Naive thymus-derived CD8-positive, alpha-beta T cell (primary cell): ENCODE measurements at regions not wholly inside any gene's neighbourhood (a gene's known extent, or its start where the extent isn't known, plus 50 kb on each side); places are given as distances from the start of the nearest gene placed in this dataset.
A peak's percentile ranks its signal among the peaks of the same experiment; 100 is the strongest.
"Not testable (repeated sequence)": the region's sequence is repeated elsewhere in the genome, so short reads cannot be mapped to it uniquely, and the experiment has no call there.

ENCODE experiments used
- ATAC-seq, 2 donors: fragments of 150-1000 bp; cut with Tn5 transposase in 1 of 2; sonication (Bioruptor Pico), chemical (Tn5 transposase) in 1 of 2; 1 replicate in 1 of 2; 2 replicates in 1 of 2; pipeline ENCODE4 v1.10.0; 2021; ENCODE audit warnings: mild to moderate bottlenecking in 2 of 2, moderate library complexity in 2 of 2
- POLR2A ChIA-PET: fragments of 350-600 bp; sonication (Branson Sonifier 250); formaldehyde crosslinking; loops from one replicate; lab custom pipeline; 2021; ENCODE audit warnings: antibody characterized with exemption; lab: Charles Lee
- DNase-seq, 10 donors: peaks; one replicate each; pipeline versions ENCODE4 v3.0.0 to v3.0.0-alpha.2; 2020 to 2022
- H3K27ac Mint-ChIP-seq, 10 donors: one replicate each; pipeline ENCODE4 v1.8.0; 2020 to 2022; ENCODE audit warnings: mild to moderate bottlenecking in 10 of 10, mixed read lengths in 10 of 10, moderate library complexity in 4 of 10, inconsistent platforms in 1 of 10
- H3K27me3 Mint-ChIP-seq, 5 donors: one replicate each; pipeline ENCODE4 v1.8.0; 2021 to 2022; ENCODE audit warnings: mixed read lengths in 5 of 5
- H3K36me3 Mint-ChIP-seq, 3 donors: one replicate each; pipeline ENCODE4 v1.8.0; 2020 to 2022; ENCODE audit warnings: mixed read lengths in 3 of 3, mild to moderate bottlenecking in 2 of 3, inconsistent platforms in 1 of 3
- H3K4me1 Mint-ChIP-seq, 4 donors: one replicate each; pipeline ENCODE4 v1.8.0; 2021 to 2022; ENCODE audit warnings: mixed read lengths in 4 of 4
- H3K4me3 Mint-ChIP-seq, 10 donors: one replicate each; pipeline ENCODE4 v1.8.0; 2020 to 2022; ENCODE audit warnings: mild to moderate bottlenecking in 10 of 10, mixed read lengths in 10 of 10, moderate library complexity in 6 of 10, inconsistent platforms in 1 of 10
- H3K9me3 Mint-ChIP-seq, 9 donors: one replicate each; pipeline ENCODE4 v1.8.0; 2020 to 2022; ENCODE audit warnings: mixed read lengths in 9 of 9, mild to moderate bottlenecking in 3 of 9, inconsistent platforms in 1 of 9, moderate library complexity in 1 of 9

DNA sequence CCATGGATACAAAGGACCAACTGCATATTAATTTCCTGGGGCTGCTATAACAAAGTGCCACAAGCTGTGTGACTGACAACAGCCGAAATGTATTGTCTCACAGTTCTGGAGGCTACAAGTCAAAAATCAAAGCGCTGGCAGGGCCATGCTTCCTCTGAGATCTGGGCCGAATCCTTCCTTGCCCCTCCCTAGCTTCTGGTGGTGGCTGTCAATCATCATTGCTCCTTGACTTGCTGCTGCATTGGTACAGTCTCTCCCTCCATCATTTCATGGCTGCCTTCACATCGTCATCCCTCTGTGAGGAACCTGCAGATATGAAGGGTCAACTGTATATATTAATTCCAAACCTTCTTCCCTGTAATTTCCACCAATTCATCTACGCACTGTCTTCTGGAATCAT lies 118.3 kb downstream of the EXOC5 start:
- Mint-ChIP-seq H3K36me3 (no peaks in the 10 kb centered on the region), H3K4me1 (no peaks in the 10 kb centered on the region), H3K4me3 (no peak overlapping the region), H3K9me3 (no peaks in the 10 kb centered on the region), H3K27me3 (peaks cover 0 to 19% (median 3%) of the 10 kb centered on the region in 5 donors), H3K27ac (no peak overlapping the region)
- POLR2A ChIA-PET: no interaction called here
- no peak for DNase-seq
- no peak for ATAC-seq

DNA sequence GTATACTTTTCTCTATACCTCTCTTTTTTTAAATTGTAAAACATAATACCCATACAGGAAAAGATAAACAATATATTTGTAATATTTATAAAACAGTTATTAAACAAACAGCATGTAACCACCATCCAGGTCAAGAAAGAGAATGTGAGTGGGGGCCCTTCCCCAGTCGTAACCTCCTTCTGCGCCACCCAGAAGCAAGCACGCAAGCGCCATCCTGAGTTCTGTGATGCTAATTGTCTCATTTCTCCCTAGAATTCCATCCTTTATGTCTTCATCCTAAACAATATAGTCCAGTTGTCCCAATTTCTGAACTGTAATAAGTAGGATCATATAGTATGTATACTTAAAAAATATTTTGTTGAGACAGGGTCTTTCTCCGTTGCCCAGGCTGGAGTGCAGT lies 129.5 kb downstream of the EXOC5 start:
- no peak overlapping the region for H3K4me3 Mint-ChIP-seq
- peaks cover 0 to 4% (median 0%) of the 10 kb centered on the region in 9 donors for H3K9me3 Mint-ChIP-seq
- no peak overlapping the region for H3K27ac Mint-ChIP-seq
- H3K4me1 Mint-ChIP-seq: peaks cover 0 to 1% (median 0%) of the 10 kb centered on the region in 4 donors
- H3K27me3 Mint-ChIP-seq: peaks cover 0 to 11% (median 3%) of the 10 kb centered on the region in 5 donors
- ATAC-seq: no peak
- no peaks in the 10 kb centered on the region for H3K36me3 Mint-ChIP-seq
- DNase-seq: no peak
- POLR2A ChIA-PET: no interaction called here

DNA sequence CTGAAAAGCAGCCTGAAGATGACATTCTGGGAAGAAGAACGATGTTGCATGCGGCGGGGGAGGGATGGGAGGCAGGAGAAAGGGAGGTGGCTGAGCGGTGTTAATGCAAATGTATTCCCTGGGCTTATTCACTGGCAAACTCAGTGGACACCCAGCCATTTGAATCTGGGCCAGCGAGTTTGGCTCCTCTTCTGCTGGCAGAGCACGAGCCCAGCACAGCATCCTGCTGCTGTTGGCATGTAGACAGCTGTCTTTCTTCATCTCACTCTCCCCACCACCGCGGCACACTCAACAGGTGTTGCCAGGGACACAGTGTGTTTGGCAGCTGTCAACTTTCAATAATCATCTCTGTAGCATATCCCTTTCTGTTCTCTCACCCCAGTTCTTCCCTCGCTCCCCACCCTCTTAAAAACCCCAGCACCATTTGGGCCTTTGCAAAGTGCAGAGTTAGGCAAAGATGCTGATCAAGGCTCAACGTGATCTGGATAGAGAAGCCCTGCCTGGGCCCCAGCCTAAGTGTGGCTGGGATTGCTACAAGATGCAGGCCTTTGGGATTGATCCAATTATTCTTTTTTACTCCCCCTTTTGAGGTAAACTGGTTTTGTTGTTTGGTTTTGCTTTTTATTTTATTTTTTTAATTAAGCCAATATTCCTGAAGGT lies 131.9 kb downstream of the EXOC5 start:
- DNase-seq: no peak
- Mint-ChIP-seq H3K36me3 (no peaks in the 10 kb centered on the region), H3K4me3 (no peak overlapping the region), H3K27me3 (peaks cover 0 to 10% (median 3%) of the 10 kb centered on the region in 5 donors), H3K4me1 (peaks cover 0 to 1% (median 0%) of the 10 kb centered on the region in 4 donors), H3K27ac (no peak overlapping the region), H3K9me3 (peaks cover 0 to 4% (median 0%) of the 10 kb centered on the region in 9 donors)
- no peak for ATAC-seq
- POLR2A ChIA-PET: no interaction called here

DNA sequence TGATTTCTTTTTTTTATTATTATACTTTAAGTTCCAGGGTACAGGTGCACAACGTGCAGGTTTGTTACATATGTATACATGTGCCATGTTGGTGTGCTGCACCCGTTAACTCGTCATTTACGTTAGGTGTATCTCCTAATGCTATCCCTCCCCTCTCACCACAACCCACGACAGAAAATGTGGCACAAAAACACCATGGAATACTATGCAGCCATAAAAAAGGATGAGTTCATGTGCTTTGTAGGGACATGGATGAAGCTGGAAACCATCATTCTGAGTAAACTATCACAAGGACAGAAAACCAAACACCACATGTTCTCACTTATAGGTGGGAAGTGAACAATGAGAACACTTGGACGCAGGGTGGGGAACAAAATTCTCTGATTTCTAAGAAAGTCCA lies 140.9 kb downstream of the EXOC5 start:
- POLR2A ChIA-PET, H3K4me1 Mint-ChIP-seq, ATAC-seq, H3K36me3 Mint-ChIP-seq, H3K9me3 Mint-ChIP-seq, H3K4me3 Mint-ChIP-seq, DNase-seq, H3K27ac Mint-ChIP-seq: not testable (repeated sequence)
- peaks cover 3 to 12% (median 7%) of the 10 kb centered on the region in 5 donors for H3K27me3 Mint-ChIP-seq

DNA sequence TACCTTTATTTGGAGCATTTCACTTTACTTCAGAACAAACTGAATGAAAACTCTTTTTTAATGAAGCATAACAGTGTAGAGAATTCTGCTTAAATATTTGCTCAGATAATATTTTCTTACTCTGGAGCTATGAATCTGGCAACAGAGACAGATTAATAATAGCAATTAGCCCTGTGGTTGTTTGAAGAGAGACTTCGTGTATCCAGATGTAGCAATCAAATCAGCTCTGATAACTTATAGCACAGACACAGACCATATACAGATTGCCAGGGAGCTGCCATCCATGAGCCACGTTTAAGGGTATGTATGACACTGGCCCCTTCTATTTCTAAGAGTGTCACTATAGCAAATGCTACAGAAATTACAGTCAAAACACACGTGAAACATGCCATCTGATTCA lies 146.6 kb downstream of the EXOC5 start:
- DNase-seq (no peak), ATAC-seq (no peak)
- POLR2A ChIA-PET: no interaction called here
- no peaks in the 10 kb centered on the region for H3K9me3 Mint-ChIP-seq
- no peak overlapping the region for H3K27ac Mint-ChIP-seq
- no peaks in the 10 kb centered on the region for H3K36me3 Mint-ChIP-seq
- H3K4me3 Mint-ChIP-seq: no peak overlapping the region
- no peaks in the 10 kb centered on the region for H3K4me1 Mint-ChIP-seq
- H3K27me3 Mint-ChIP-seq: peaks cover 0 to 5% (median 3%) of the 10 kb centered on the region in 5 donors

DNA sequence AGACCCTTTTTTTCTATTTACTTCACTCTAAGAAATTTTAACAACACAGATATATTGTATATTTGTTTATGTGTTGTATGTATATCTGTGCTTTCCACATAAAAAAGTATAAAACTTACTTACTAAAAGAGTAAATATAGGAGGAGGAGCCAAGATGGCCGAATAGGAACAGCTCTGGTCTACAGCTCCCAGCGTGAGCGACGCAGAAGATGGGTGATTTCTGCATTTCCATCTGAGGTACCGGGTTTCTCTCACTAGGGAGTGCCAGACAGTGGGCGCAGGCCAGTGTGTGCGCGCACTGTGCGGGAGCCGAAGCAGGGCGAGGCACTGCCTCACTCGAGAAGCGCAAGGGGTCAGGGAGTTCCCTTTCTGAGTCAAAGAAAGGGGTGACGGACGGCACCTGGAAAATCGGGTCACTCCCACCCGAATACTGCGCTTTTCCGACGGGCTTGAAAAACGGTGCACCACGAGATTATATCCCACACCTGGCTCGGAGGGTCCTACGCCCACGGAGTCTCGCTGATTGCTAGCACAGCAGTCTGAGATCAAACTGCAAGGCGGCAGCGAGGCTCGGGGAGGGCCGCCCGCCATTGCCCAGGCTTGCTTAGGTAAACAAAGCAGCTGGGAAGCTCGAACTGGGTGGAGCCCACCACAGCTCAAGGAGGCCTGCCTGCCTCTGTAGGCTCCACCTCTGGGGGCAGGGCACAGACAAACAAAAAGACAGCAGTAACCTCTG lies 156.5 kb downstream of the EXOC5 start:
- peak overlapping the region in 4 of 10 donors; percentile 44 to 55 (median 45) for H3K4me3 Mint-ChIP-seq

DNA sequence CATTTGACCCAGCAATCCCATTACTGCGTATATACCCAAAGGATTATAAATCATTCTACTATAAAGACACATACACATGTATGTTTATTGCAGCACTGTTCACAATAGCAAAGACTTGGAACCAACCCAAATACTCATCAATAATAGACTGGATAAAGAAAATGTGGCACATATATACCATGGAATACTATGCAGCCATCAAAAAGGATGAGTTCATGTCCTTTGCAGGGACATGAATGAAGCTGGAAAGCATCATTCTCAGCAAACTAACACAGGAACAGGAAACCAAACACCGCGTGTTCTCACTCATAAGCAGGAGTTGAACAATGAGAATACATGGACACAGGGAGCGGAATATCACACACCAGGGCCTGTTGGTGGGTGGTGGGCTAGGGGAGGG lies 158.3 kb downstream of the EXOC5 start:
- H3K27ac Mint-ChIP-seq, DNase-seq, ATAC-seq, H3K4me3 Mint-ChIP-seq, H3K4me1 Mint-ChIP-seq, POLR2A ChIA-PET: not testable (repeated sequence)
- peaks cover 0 to 19% (median 2%) of the 10 kb centered on the region in 3 donors for H3K36me3 Mint-ChIP-seq
- H3K9me3 Mint-ChIP-seq: peaks cover 0 to 37% (median 15%) of the 10 kb centered on the region in 9 donors
- peaks cover 5 to 31% (median 20%) of the 10 kb centered on the region in 5 donors for H3K27me3 Mint-ChIP-seq

More for the DNA sequence above, 156.5 kb downstream of the EXOC5 start:
- DNase-seq: peak in 1 of 10 donors; percentile 18
- ATAC-seq, H3K4me1 Mint-ChIP-seq, POLR2A ChIA-PET: not testable (repeated sequence)
- H3K27me3 Mint-ChIP-seq: peaks cover 2 to 24% (median 8%) of the 10 kb centered on the region in 5 donors
- peak overlapping the region in 2 of 10 donors; percentile 51 to 75 for H3K27ac Mint-ChIP-seq
- peaks cover 0 to 29% (median 10%) of the 10 kb centered on the region in 9 donors for H3K9me3 Mint-ChIP-seq
- peaks cover 0 to 18% (median 0%) of the 10 kb centered on the region in 3 donors for H3K36me3 Mint-ChIP-seq

DNA sequence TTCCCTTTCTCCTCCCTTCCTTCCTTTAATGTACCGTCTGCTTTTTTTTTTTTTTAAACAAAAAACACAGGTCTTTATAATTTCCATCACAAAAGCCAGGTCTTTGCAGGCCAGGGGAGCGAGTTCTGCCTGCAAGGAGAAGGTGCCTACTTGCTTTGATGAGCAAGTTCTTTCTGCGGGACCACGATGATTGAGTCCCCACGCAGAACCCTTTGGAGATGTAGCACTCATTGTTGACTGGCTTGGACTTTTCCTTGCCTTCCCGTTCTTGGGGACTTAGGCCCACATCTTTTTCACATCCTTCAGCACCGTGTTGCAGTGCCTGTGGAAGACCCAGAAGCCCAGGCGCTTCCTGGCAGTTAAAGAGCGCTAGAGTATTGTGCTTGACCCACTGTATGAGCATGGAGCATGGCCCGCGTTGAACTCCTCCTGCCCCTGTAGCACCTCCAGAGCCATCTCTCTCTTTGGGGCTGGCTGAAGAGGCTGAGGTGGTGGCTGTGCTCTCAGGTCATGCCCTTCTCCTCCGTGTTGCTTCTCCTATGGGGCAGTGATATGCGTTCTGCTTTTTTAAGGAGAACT lies 177.6 kb downstream of the EXOC5 start:
- DNase-seq (no peak), ATAC-seq (no peak)
- no peaks in the 10 kb centered on the region for H3K4me1 Mint-ChIP-seq
- H3K27me3 Mint-ChIP-seq: peaks cover 0 to 8% (median 2%) of the 10 kb centered on the region in 5 donors
- no peak overlapping the region for H3K27ac Mint-ChIP-seq
- H3K36me3 Mint-ChIP-seq: no peaks in the 10 kb centered on the region
- no peak overlapping the region for H3K4me3 Mint-ChIP-seq
- POLR2A ChIA-PET: no interaction called here
- H3K9me3 Mint-ChIP-seq: peaks cover 0 to 12% (median 4%) of the 10 kb centered on the region in 9 donors

DNA sequence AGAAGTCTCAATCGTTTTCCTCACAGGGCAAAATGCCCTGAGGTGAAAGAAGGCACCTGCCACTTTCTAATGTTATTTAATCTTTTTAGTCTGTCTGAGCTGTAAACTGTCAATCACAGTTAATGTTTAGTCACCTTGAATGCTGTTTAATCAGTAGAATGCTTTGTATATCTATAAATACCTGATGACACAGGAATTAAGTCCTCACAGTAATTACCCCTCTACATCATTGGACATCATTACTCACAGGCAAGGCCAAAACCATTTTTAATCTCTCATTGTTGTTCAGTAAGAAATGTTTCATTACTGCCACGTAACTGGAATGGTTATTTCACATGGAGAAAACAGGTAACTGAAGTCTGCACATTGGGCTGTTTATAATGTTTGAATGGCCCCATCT lies 178.8 kb downstream of the EXOC5 start:
- POLR2A ChIA-PET: no interaction called here
- H3K9me3 Mint-ChIP-seq: peaks cover 0 to 4% (median under 1%) of the 10 kb centered on the region in 9 donors
- H3K27ac Mint-ChIP-seq: no peak overlapping the region
- H3K27me3 Mint-ChIP-seq: peaks cover 0 to 10% (median 0%) of the 10 kb centered on the region in 5 donors
- no peak for DNase-seq
- H3K4me1 Mint-ChIP-seq: no peaks in the 10 kb centered on the region
- ATAC-seq: no peak
- no peak overlapping the region for H3K4me3 Mint-ChIP-seq
- H3K36me3 Mint-ChIP-seq: no peaks in the 10 kb centered on the region

DNA sequence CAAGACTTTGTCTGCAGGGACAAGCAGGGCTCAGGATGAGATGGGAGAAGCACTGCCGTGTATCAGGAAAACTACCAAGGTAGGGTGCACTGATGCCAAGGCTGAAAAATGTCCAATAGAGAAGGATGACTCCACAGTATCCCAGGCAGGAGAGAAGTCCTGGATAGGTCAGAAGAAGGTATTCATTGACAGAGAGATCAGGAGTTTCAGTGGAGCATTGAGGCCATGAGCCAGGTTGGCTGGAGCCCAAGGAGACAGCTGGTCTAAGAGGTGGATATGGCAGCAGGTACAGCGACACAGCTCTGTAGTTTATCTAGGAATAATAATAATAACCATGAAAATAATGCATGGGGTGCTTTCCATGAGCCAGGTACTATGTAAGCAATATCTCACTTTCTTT lies 180.9 kb downstream of the EXOC5 start:
- Mint-ChIP-seq H3K4me1 (no peaks in the 10 kb centered on the region), H3K27ac (no peak overlapping the region), H3K4me3 (no peak overlapping the region), H3K9me3 (peaks cover 0 to 2% (median 0%) of the 10 kb centered on the region in 9 donors), H3K36me3 (no peaks in the 10 kb centered on the region), H3K27me3 (peaks cover 5 to 18% (median 10%) of the 10 kb centered on the region in 5 donors)
- DNase-seq (no peak), ATAC-seq (no peak)
- POLR2A ChIA-PET: no interaction called here

DNA sequence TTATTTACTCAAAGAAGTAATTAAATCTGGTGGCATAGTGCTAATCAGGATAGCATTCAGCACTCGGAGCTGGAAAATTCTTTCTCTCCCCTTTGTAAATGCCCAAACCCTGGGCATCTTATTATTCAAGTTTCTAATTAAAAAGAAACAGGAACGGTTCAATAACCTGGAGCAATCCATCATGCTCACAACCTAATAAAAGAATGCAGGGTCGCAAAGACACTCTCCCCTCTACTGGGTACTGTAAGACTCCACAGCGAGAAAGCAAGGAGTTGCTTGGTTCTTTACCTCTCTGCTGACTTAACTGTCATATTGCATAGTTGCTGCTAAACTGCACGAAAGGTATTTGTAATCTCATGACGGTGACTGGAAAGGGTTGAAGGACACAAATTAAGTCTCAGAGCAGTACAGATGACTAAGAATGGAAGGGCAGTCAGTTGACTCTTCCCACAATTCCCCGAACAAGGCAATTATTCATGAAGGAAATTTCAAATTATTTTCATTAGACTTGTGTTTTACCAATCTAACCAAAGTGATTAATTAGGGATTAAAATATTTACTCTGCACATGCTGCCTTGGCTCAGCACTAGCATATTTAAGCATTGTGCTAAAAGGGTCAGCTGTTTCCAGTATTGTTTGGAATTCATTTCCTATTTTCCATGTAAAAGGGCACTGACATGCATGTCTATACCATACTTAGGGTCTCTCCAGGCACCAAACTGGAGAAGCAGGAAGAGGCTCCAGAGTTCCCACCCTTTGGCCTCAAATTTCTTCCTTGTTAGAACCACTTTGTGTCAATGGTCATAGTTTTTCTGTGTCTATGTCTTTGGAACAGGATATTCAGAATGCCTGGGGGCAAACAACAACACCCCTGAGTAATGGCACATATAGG lies 182.2 kb downstream of the EXOC5 start:
- DNase-seq (no peak), ATAC-seq (no peak)
- no peaks in the 10 kb centered on the region for H3K36me3 Mint-ChIP-seq
- H3K4me3 Mint-ChIP-seq: no peak overlapping the region
- peaks cover 0 to 2% (median 0%) of the 10 kb centered on the region in 9 donors for H3K9me3 Mint-ChIP-seq
- H3K27ac Mint-ChIP-seq: no peak overlapping the region
- H3K27me3 Mint-ChIP-seq: peaks cover 9 to 24% (median 15%) of the 10 kb centered on the region in 5 donors
- no peaks in the 10 kb centered on the region for H3K4me1 Mint-ChIP-seq
- POLR2A ChIA-PET: no interaction called here

DNA sequence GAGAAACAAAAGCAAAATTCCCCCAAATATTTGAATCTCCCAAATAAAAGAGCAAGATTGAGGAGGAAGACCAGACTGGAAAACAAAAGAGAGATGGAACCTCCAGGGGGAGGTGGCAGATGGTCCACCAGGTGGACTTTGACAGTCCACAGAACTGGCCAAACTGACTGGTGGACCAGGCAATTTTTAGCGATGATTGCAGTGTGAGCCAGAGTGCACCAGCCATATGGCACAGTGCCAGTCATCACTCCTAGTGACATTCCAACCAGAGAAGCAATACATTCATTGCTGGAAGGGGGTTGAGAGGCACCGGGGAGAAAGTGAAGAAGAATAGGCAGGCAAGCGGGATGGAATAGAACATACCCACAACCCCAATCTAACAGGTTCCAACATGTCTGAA lies 182.9 kb downstream of the EXOC5 start:
- peaks cover 9 to 24% (median 15%) of the 10 kb centered on the region in 5 donors for H3K27me3 Mint-ChIP-seq
- no peaks in the 10 kb centered on the region for H3K36me3 Mint-ChIP-seq
- POLR2A ChIA-PET: no interaction called here
- DNase-seq: no peak
- H3K27ac Mint-ChIP-seq: no peak overlapping the region
- H3K9me3 Mint-ChIP-seq: peaks cover 0 to 2% (median 0%) of the 10 kb centered on the region in 9 donors
- no peak for ATAC-seq
- no peaks in the 10 kb centered on the region for H3K4me1 Mint-ChIP-seq
- H3K4me3 Mint-ChIP-seq: no peak overlapping the region
